ENCODE measurements at regions not wholly inside any gene's neighbourhood (a gene's known extent, or its start where the extent isn't known, plus 50 kb on each side); places are given as distances from the start of the nearest gene placed in this dataset.

- Histone ChIP-seq H3K27me3 (no peaks in the 10 kb centered on the region), H3K4me1 (peaks cover 0 to 2% (median 0%) of the 10 kb centered on the region in 3 donors), H3K27ac (no peak overlapping the region), H3K9me3 (no peaks in the 10 kb centered on the region), H3K4me3 (no peak overlapping the region), H3K36me3 (no peaks in the 10 kb centered on the region)
- FAIRE-seq (no peak), DNase-seq (no peak), ATAC-seq (no peak)
- TF ChIP-seq, protein P1, sequence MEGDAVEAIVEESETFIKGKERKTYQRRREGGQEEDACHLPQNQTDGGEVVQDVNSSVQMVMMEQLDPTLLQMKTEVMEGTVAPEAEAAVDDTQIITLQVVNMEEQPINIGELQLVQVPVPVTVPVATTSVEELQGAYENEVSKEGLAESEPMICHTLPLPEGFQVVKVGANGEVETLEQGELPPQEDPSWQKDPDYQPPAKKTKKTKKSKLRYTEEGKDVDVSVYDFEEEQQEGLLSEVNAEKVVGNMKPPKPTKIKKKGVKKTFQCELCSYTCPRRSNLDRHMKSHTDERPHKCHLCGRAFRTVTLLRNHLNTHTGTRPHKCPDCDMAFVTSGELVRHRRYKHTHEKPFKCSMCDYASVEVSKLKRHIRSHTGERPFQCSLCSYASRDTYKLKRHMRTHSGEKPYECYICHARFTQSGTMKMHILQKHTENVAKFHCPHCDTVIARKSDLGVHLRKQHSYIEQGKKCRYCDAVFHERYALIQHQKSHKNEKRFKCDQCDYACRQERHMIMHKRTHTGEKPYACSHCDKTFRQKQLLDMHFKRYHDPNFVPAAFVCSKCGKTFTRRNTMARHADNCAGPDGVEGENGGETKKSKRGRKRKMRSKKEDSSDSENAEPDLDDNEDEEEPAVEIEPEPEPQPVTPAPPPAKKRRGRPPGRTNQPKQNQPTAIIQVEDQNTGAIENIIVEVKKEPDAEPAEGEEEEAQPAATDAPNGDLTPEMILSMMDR (IDR thresholded peaks at IDR 0.05), result no peak
- intact Hi-C loops (cut with DNase I), result no loop called here
- 74 to 82% methylated on average over 5 of the region's 5 CpGs for WGBS, 2 donors
These were observed 151.5 kb upstream of the PKDCC start for GRCh38 chr2:41896186-41896846.

DNA sequence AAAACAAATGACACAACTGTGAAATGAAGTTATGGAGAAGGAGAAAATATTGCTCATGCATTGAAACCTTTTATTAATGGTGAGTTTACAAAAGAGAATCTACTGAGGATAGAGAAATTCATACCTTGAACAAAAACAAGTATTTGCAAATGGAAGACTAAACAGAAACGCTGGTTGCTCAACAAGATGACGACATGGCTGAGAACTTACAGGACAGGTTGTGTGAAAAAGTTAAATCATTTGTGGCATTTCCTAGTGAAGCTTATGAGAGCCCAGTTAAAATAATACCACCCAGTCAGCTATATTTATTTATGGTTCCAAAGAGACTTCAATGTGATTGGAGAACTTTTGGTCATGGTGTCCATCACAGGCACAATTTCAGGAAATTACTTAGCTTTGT lies 148.6 kb upstream of the PKDCC start:
- FAIRE-seq (no peak), ATAC-seq (peak in 2 of 4 donors; percentile 37 to 39), DNase-seq (no peak)
- intact Hi-C loops (cut with DNase I), result no loop called here
- TF ChIP-seq, protein P1 (IDR thresholded peaks at IDR 0.05), result no peak
- Histone ChIP-seq H3K9me3 (no peaks in the 10 kb centered on the region), H3K36me3 (no peaks in the 10 kb centered on the region), H3K27me3 (no peaks in the 10 kb centered on the region), H3K4me1 (peaks cover 0 to 2% (median 0%) of the 10 kb centered on the region in 3 donors), H3K27ac (peak overlapping the region in 1 of 4 donors; percentile 10), H3K4me3 (no peak overlapping the region)
- WGBS, 2 donors, result 37 to 50% methylated on average over 2 of the region's 2 CpGs

DNA sequence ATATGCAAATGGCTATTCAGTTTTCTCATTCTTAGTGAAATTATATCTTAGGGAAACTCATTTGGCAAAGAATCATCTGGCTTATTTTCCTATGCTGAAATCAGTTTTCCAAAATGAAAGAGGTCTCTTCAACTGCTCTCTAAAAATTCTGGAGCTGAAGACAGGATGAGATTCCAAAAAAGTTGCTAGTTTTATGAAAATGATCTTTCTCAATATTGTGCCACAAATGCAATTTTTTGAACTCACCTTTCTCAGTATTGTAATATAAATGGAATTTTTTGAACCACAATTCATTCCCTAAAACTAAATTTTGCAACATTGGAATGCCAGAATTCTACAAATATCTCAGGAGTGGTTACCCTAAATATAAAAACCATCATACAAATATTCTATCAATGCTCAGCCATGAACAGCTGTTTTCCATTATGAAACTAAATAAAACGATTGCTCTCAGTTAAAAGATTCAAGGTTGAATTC lies 147.7 kb upstream of the PKDCC start:
- Histone ChIP-seq H3K4me1 (peaks cover 0 to 2% (median 0%) of the 10 kb centered on the region in 3 donors), H3K4me3 (no peak overlapping the region), H3K27ac (no peak overlapping the region), H3K27me3 (no peaks in the 10 kb centered on the region), H3K9me3 (no peaks in the 10 kb centered on the region), H3K36me3 (no peaks in the 10 kb centered on the region)
- TF ChIP-seq, protein P1 (IDR thresholded peaks at IDR 0.05), result no peak
- FAIRE-seq (no peak), DNase-seq (no peak), ATAC-seq (no peak)
- intact Hi-C loops (cut with DNase I), result no loop called here
- 50 to 56% methylated on average over 1 of the region's 1 CpG for WGBS, 2 donors

DNA sequence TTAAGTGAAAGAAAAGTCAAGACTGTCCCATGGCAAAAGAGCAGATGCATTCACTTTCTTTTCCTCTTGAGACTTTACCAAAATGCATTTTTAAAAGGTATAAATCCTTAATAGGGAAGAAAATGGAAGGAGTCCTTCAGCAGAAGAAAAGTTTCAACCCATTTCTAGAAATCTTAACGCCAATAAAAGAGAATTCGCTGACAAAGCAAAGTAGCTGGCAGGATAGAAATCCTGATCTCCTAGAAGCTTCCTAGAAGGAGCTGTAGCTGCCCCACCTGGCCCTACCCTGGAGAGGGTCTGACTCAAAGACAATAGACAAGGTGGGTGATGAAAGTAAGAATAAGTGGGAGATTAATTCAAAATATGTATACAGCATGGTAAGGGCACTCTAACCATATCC lies 144.9 kb upstream of the PKDCC start:
- intact Hi-C loops (cut with DNase I), result no loop called here
- FAIRE-seq (no peak), ATAC-seq (no peak), DNase-seq (no peak)
- TF ChIP-seq, protein P1 (IDR thresholded peaks at IDR 0.05), result no peak
- Histone ChIP-seq H3K4me1 (peaks cover 0 to 2% (median 0%) of the 10 kb centered on the region in 3 donors), H3K27me3 (no peaks in the 10 kb centered on the region), H3K27ac (no peak overlapping the region), H3K36me3 (no peaks in the 10 kb centered on the region), H3K9me3 (no peaks in the 10 kb centered on the region), H3K4me3 (no peak overlapping the region)
- 85 to 89% methylated on average over 2 of the region's 2 CpGs for WGBS, 2 donors

- H3K27ac ChIP-seq, result no peak overlapping the region
- no peak overlapping the region for H3K4me3 ChIP-seq
- no peaks in the 10 kb centered on the region for H3K9me3 ChIP-seq
- intact Hi-C loops (cut with DNase I), result no loop called here
- no peak for ATAC-seq
- peaks cover 0 to 2% (median 0%) of the 10 kb centered on the region in 3 donors for H3K4me1 ChIP-seq
- no peak for DNase-seq
- no peaks in the 10 kb centered on the region for H3K36me3 ChIP-seq
- no peak for FAIRE-seq
- no peaks in the 10 kb centered on the region for H3K27me3 ChIP-seq
- TF ChIP-seq, protein P1 (IDR thresholded peaks at IDR 0.05), result no peak
These were observed 144.2 kb upstream of the PKDCC start for GRCh38 chr2:41903474-41904135.

Measured in pancreas (tissue), 10 donors.